Astrocyte (in vitro differentiated cells and primary cell): ENCODE measurements at regions not wholly inside any gene's neighbourhood (a gene's known extent, or its start where the extent isn't known, plus 50 kb on each side); places are given as distances from the start of the nearest gene placed in this dataset.

Experiments
- EZH2 ChIP-seq: IDR thresholded peaks from 2 replicates; pipeline ENCODE4 v1.6.1; 2012; ENCODE audit warnings: mild to moderate bottlenecking, low read length, inconsistent platforms; ENCODE audit not compliant: insufficient read depth
- TF ChIP-seq, protein P1 (sequence below): IDR thresholded peaks from 2 replicates; pipeline ENCODE4 v1.5.1; 2011; ENCODE audit warnings: low read depth, mild to moderate bottlenecking, inconsistent platforms, low read length, moderate library complexity; ENCODE audit not compliant: insufficient read depth

- TF ChIP-seq, protein P1, sequence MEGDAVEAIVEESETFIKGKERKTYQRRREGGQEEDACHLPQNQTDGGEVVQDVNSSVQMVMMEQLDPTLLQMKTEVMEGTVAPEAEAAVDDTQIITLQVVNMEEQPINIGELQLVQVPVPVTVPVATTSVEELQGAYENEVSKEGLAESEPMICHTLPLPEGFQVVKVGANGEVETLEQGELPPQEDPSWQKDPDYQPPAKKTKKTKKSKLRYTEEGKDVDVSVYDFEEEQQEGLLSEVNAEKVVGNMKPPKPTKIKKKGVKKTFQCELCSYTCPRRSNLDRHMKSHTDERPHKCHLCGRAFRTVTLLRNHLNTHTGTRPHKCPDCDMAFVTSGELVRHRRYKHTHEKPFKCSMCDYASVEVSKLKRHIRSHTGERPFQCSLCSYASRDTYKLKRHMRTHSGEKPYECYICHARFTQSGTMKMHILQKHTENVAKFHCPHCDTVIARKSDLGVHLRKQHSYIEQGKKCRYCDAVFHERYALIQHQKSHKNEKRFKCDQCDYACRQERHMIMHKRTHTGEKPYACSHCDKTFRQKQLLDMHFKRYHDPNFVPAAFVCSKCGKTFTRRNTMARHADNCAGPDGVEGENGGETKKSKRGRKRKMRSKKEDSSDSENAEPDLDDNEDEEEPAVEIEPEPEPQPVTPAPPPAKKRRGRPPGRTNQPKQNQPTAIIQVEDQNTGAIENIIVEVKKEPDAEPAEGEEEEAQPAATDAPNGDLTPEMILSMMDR: no peak
- no peak for TF ChIP-seq EZH2
These were observed 335.5 kb upstream of the NT5C1B start for GRCh38 chr2:18924886-18925285.
